SK-N-MC (cell line): ENCODE measurements at regions not wholly inside any gene's neighbourhood (a gene's known extent, or its start where the extent isn't known, plus 50 kb on each side); places are given as distances from the start of the nearest gene placed in this dataset.

Source experiments
- EZH2 ChIP-seq: fragments of 200-600 bp; sonication (generic); IDR thresholded peaks from one replicate; pipeline ENCODE4 v1.6.1; 2017; ENCODE audit warnings: antibody characterized with exemption
- FOXP2 ChIP-seq: optimal IDR thresholded peaks from 2 replicates; pipeline ENCODE3; 2011; ENCODE audit warnings: mild to moderate bottlenecking, moderate library complexity; ENCODE audit not compliant: insufficient read depth; ENCODE audit errors: extremely low read length, control extremely low read depth
- POLR2AphosphoS5 ChIP-seq: IDR thresholded peaks from 2 replicates; pipeline ENCODE4 v1.6.1; 2012; ENCODE audit warnings: mild to moderate bottlenecking, low read depth, low read length, borderline replicate concordance

DNA sequence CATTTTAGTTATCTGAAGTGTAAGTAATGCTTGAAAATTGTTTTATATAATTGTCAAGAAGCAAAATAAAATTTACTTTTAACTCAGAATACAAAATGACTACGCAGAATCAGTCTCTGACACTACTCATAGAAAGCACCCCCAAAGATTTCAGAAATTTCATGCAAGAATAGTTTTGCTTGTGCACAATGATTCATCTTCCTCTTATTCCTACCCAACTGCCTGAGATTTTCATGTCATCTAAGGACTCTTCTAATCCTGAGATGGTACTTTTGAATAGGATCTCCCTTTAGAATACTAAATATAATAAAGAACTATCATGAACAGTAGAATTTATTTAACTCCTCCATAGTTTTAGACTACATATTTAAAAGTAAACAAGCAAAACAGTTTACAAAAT is 485.3 kb upstream of the MGAT4C start:
- TF ChIP-seq POLR2AphosphoS5 (no peak), EZH2 (no peak), FOXP2 (no peak)
